DOHH2 (cell line): ENCODE measurements at regions not wholly inside any gene's neighbourhood (a gene's known extent, or its start where the extent isn't known, plus 50 kb on each side); places are given as distances from the start of the nearest gene placed in this dataset.

Experiments used
- H3F3A ChIP-seq: fragments of 200-600 bp; sonication (generic), shearing (Covaris generic); 2 replicates; pipeline ENCODE4 v1.6.0; 2016; ENCODE audit warnings: antibody characterized with exemption, mild to moderate bottlenecking; ENCODE audit not compliant: control insufficient read depth, insufficient read depth
- H3K27ac ChIP-seq: fragments of 200-600 bp; sonication (generic); 2 replicates; pipeline ENCODE4 v1.5.1; 2014; ENCODE audit warnings: low read depth, mild to moderate bottlenecking, low read length, moderate library complexity
- H3K27me3 ChIP-seq: fragments of 200-600 bp; sonication (generic); 2 replicates; pipeline ENCODE4 v1.6.1; 2014; ENCODE audit warnings: mild to moderate bottlenecking, low read length, mixed read lengths; ENCODE audit not compliant: control insufficient read depth
- H3K36me3 ChIP-seq: fragments of 200-600 bp; sonication (generic); 2 replicates; pipeline ENCODE4 v1.6.1; 2014; ENCODE audit warnings: mild to moderate bottlenecking, low read length, moderate library complexity, mixed read lengths; ENCODE audit not compliant: control insufficient read depth
- H3K4me1 ChIP-seq: fragments of 200-600 bp; sonication (generic); 2 replicates; pipeline ENCODE4 v1.6.1; 2014; ENCODE audit warnings: mild to moderate bottlenecking, low read length, mixed read lengths; ENCODE audit not compliant: control insufficient read depth
- H3K4me2 ChIP-seq: fragments of 200-600 bp; sonication (generic); 2 replicates; pipeline ENCODE4 v1.6.0; 2014; ENCODE audit warnings: mild to moderate bottlenecking, low read length, moderate library complexity
- H3K4me3 ChIP-seq: fragments of 200-600 bp; sonication (generic); 2 replicates; pipeline ENCODE4 v1.5.1; 2014; ENCODE audit warnings: mild to moderate bottlenecking, low read length, mixed read lengths
- H3K79me2 ChIP-seq: fragments of 200-600 bp; sonication (generic); 2 replicates; pipeline ENCODE4 v1.6.1; 2014; ENCODE audit warnings: mild to moderate bottlenecking, low read length, mixed read lengths; ENCODE audit not compliant: control insufficient read depth
- H3K9me2 ChIP-seq: fragments of 200-600 bp; sonication (generic); replicated peaks from 2 replicates; pipeline ENCODE4 v1.6.1; 2014; ENCODE audit warnings: mild to moderate bottlenecking, low read length, mixed read lengths; ENCODE audit not compliant: control insufficient read depth
- H3K9me3 ChIP-seq: fragments of 200-600 bp; sonication (generic); 2 replicates; pipeline ENCODE4 v1.6.1; 2014; ENCODE audit warnings: antibody characterized with exemption, low read length, mixed read lengths; ENCODE audit not compliant: control insufficient read depth, insufficient read depth
- H4K20me1 ChIP-seq: fragments of 200-600 bp; sonication (generic); 2 replicates; pipeline ENCODE4 v1.6.0; 2014; ENCODE audit warnings: low read depth, mild to moderate bottlenecking, antibody characterized with exemption, low read length, moderate library complexity; ENCODE audit not compliant: control insufficient read depth, insufficient read depth
- CTCF ChIP-seq: fragments of 200-600 bp; sonication (generic); IDR thresholded peaks from one replicate; pipeline ENCODE4 v1.5.1; 2014; ENCODE audit warnings: antibody characterized with exemption, mild to moderate bottlenecking, low read depth, low read length; ENCODE audit not compliant: poor library complexity, severe bottlenecking
- EZH2phosphoT487 ChIP-seq: fragments of 200-600 bp; sonication (generic); IDR thresholded peaks from 2 replicates; pipeline ENCODE4 v1.6.1; 2017; ENCODE audit warnings: borderline replicate concordance, mild to moderate bottlenecking, antibody characterized with exemption, low read length, moderate library complexity, mixed read lengths

DNA sequence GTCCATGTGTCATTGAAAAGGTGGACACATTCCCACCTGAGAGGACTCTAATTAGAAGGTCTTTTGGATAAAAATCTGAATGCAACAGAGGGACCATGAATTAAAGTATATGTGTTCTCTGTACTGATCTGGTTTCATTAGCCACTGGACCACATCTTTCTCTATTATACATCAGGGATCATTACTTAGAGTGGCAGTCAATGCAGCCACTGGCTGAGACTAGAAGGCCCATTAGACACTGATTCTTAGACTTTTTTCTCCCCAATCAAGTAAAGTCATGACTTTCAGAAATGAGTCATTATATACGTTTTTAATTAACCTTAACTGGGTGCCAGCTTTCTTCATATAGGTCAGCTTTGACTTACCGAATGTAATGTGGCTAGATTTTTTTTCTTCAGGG, 550.8 kb upstream of the CFAP20DC start:
- no peaks in the 10 kb centered on the region for H3K9me3 ChIP-seq
- no peaks in the 10 kb centered on the region for H3K79me2 ChIP-seq
- no peaks in the 10 kb centered on the region for H3F3A ChIP-seq
- no peak overlapping the region for H3K4me2 ChIP-seq
- H3K4me3 ChIP-seq: no peak overlapping the region
- TF ChIP-seq EZH2phosphoT487: no peak
- no peak for TF ChIP-seq CTCF
- H4K20me1 ChIP-seq: no peaks in the 10 kb centered on the region
- no peaks in the 10 kb centered on the region for H3K27me3 ChIP-seq
- H3K9me2 ChIP-seq: no peaks in the 10 kb centered on the region
- no peaks in the 10 kb centered on the region for H3K4me1 ChIP-seq
- no peak overlapping the region for H3K27ac ChIP-seq
- H3K36me3 ChIP-seq: no peaks in the 10 kb centered on the region

- H4K20me1 ChIP-seq: no peaks in the 10 kb centered on the region
- no peaks in the 10 kb centered on the region for H3K79me2 ChIP-seq
Measured at GRCh38 chr3:59596741-59597140, 546.9 kb upstream of the CFAP20DC start.

GRCh38 chr3:59595830-59596229, 546.0 kb upstream of the CFAP20DC start:
- Histone ChIP-seq H3K27ac (no peak overlapping the region), H3F3A (no peaks in the 10 kb centered on the region), H3K36me3 (no peaks in the 10 kb centered on the region), H3K4me1 (no peaks in the 10 kb centered on the region), H4K20me1 (no peaks in the 10 kb centered on the region), H3K9me3 (no peaks in the 10 kb centered on the region), H3K4me2 (no peak overlapping the region), H3K4me3 (no peak overlapping the region), H3K27me3 (no peaks in the 10 kb centered on the region), H3K9me2 (no peaks in the 10 kb centered on the region), H3K79me2 (no peaks in the 10 kb centered on the region)
- TF ChIP-seq EZH2phosphoT487 (no peak), CTCF (no peak)

More at GRCh38 chr3:59596741-59597140, 546.9 kb upstream of the CFAP20DC start:
- H3K27me3 ChIP-seq: no peaks in the 10 kb centered on the region
- H3K4me1 ChIP-seq: no peaks in the 10 kb centered on the region
- H3K27ac ChIP-seq: no peak overlapping the region
- no peaks in the 10 kb centered on the region for H3F3A ChIP-seq
- no peaks in the 10 kb centered on the region for H3K9me2 ChIP-seq
- TF ChIP-seq CTCF (no peak), EZH2phosphoT487 (no peak)
- H3K36me3 ChIP-seq: no peaks in the 10 kb centered on the region
- H3K9me3 ChIP-seq: no peaks in the 10 kb centered on the region
- H3K4me2 ChIP-seq: no peak overlapping the region
- no peak overlapping the region for H3K4me3 ChIP-seq

- Histone ChIP-seq H3K79me2 (no peaks in the 10 kb centered on the region), H4K20me1 (no peaks in the 10 kb centered on the region), H3K4me2 (no peak overlapping the region), H3K9me3 (no peaks in the 10 kb centered on the region), H3K4me1 (no peaks in the 10 kb centered on the region), H3F3A (no peaks in the 10 kb centered on the region), H3K27ac (no peak overlapping the region), H3K36me3 (no peaks in the 10 kb centered on the region), H3K4me3 (no peak overlapping the region), H3K9me2 (no peaks in the 10 kb centered on the region), H3K27me3 (no peaks in the 10 kb centered on the region)
- TF ChIP-seq EZH2phosphoT487 (no peak), CTCF (no peak)
Measured at GRCh38 chr3:59593380-59593779, 543.6 kb upstream of the CFAP20DC start.
